T-helper 1 cell treated with Interleukin-12 subunit alpha and Interleukin-12 subunit beta and Interleukin-4 antibody, amounts not matched to agents 30 μg/mL and 1 μg/mL, for 36 hours (primary cell): ENCODE measurements at regions not wholly inside any gene's neighbourhood (a gene's known extent, or its start where the extent isn't known, plus 50 kb on each side); places are given as distances from the start of the nearest gene placed in this dataset.

Source experiments
- H3K27ac Mint-ChIP-seq: one replicate; pipeline ENCODE4 v1.8.0; 2021; ENCODE audit warnings: mild to moderate bottlenecking, mixed read lengths
- H3K27me3 Mint-ChIP-seq: one replicate; pipeline ENCODE4 v1.8.0; 2021; ENCODE audit warnings: low read depth, mixed read lengths
- H3K36me3 Mint-ChIP-seq: one replicate; pipeline ENCODE4 v1.8.0; 2021; ENCODE audit warnings: low read depth, mixed read lengths
- H3K4me1 Mint-ChIP-seq: one replicate; pipeline ENCODE4 v1.8.0; 2021; ENCODE audit warnings: low read depth, mixed read lengths
- H3K4me3 Mint-ChIP-seq: one replicate; pipeline ENCODE4 v1.8.0; 2021; ENCODE audit warnings: mild to moderate bottlenecking, moderate library complexity, mixed read lengths
- H3K9me3 Mint-ChIP-seq: one replicate; pipeline ENCODE4 v1.8.0; 2021; ENCODE audit warnings: mixed read lengths

DNA sequence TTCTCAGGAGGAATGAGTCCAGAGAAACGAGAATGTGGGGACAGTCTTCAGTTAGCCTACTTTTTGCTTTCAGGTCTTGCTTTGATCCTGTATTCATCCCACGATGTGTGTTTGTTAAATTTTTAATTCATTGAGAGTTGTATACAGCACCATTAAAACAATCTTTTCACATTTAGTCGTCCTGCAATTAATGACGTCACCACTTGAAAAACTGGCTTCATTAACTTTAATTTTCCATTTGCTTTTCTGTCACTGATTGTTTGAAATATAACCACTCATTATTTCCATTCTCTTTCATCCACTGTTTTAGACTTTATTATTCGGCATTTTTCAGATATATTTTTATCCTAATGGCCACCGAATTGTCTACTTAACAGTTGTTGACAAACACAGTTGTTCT is 146.9 kb downstream of the TFEC start:
- Mint-ChIP-seq H3K4me1 (no peaks in the 10 kb centered on the region), H3K27me3 (no peaks in the 10 kb centered on the region), H3K27ac (no peak overlapping the region), H3K9me3 (no peaks in the 10 kb centered on the region), H3K36me3 (no peaks in the 10 kb centered on the region), H3K4me3 (no peak overlapping the region)

DNA sequence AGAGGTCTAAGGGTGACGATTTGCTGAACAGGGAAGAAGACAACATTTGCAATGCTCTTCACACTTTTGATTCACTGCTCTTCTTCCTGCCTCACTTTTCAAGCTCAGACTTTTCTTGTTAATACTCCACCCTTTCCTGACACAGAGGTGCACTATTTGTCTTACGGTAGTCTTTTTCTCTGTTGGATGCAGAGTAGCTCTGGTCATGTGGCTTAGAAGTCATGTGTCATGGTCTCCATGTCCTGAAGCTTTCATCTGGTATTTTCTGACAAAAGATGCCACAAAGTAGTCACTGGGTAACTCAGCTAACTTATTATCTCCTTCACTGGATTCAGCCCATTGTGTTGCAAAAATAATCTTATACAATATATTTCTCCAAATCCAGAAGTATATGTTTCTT is 149.1 kb downstream of the TFEC start:
- H3K4me3 Mint-ChIP-seq = no peak overlapping the region
- H3K4me1 Mint-ChIP-seq = no peaks in the 10 kb centered on the region
- H3K36me3 Mint-ChIP-seq = no peaks in the 10 kb centered on the region

DNA sequence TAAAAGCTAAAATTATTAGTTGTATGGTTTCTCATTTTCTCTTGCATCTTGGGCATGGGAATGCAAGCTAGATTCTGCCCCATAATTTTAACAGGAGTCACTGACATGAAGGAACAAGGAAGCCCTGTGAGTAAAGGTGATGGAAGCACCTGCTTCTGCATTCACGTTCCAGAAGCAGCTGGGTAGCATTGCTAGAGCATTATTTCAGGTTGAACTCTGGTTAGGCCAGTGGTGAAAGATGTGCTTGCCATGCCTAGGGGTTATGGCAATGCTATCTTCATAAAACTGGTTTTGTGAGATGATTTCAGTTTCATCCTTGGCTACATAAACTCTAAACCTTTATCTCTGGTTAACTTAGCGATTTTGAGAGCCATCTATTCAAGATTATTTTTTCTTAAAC is 151.4 kb downstream of the TFEC start:
- H3K4me3 Mint-ChIP-seq = no peak overlapping the region
- H3K27me3 Mint-ChIP-seq = no peaks in the 10 kb centered on the region
- H3K27ac Mint-ChIP-seq = no peak overlapping the region
- H3K36me3 Mint-ChIP-seq = no peaks in the 10 kb centered on the region
- H3K9me3 Mint-ChIP-seq = no peaks in the 10 kb centered on the region
- no peaks in the 10 kb centered on the region for H3K4me1 Mint-ChIP-seq

More for the DNA sequence above, 149.1 kb downstream of the TFEC start:
- no peaks in the 10 kb centered on the region for H3K27me3 Mint-ChIP-seq
- H3K27ac Mint-ChIP-seq = no peak overlapping the region
- H3K9me3 Mint-ChIP-seq = no peaks in the 10 kb centered on the region

DNA sequence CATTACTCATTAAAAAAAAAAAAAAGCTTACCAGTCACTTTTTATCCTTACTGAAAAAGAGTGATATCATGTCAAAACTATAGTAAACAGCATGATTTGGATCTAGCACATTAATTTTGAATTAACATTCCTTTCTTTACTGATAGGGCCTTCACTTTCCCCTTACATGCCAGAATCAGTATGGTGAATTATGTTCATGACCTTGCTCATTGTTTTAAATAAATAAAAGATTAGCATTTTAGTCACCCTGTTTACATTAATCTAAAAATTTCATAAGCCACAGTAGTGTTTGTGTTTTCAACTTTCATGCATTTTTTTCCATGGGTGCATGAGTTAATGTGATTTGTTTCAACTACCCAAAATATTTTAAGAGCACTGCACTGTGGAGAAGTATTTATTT is 160.8 kb downstream of the TFEC start:
- H3K36me3 Mint-ChIP-seq = no peaks in the 10 kb centered on the region
- no peak overlapping the region for H3K27ac Mint-ChIP-seq
- no peak overlapping the region for H3K4me3 Mint-ChIP-seq
- no peaks in the 10 kb centered on the region for H3K9me3 Mint-ChIP-seq
- H3K4me1 Mint-ChIP-seq = no peaks in the 10 kb centered on the region
- no peaks in the 10 kb centered on the region for H3K27me3 Mint-ChIP-seq

DNA sequence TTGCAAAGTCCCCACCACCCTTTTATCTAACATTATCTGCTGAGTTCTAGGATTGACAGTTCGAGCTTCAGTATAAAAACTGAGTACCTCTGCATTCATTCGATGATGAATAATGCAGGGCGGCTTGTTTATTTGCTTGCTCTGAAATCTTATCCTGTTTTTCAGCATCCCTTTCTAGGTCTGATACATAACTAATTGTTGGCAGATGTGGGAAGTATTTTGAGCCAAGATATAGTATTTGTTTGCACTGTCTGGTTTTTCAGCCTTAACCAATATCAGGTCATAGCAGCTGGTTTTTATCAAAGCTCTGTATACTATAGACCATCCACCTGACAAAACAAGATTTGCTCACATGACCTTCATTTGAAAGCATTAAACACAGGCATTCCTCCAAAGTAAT is 161.4 kb downstream of the TFEC start:
- no peaks in the 10 kb centered on the region for H3K36me3 Mint-ChIP-seq
- no peaks in the 10 kb centered on the region for H3K4me1 Mint-ChIP-seq
- no peaks in the 10 kb centered on the region for H3K9me3 Mint-ChIP-seq
- no peak overlapping the region for H3K4me3 Mint-ChIP-seq
- no peak overlapping the region for H3K27ac Mint-ChIP-seq
- H3K27me3 Mint-ChIP-seq = no peaks in the 10 kb centered on the region

DNA sequence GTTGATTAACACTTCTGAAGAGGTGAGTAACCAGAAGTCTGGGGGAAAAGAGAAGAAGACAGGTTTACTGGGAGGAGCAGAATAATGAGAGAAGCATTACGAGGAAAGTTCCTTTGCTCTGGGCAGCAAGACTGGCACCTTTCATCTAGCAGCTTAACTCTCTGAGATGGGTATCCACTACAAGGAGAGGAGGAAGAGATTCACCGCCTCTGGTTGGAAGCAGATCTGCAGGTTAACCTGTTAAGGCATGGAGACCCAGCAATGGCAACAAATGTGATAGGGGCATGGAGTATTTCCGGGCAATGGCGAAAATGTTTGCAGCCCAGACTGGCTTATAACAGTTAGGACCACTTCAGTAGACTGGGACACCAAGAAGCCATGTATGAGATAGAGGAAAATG is 162.2 kb downstream of the TFEC start:
- H3K4me1 Mint-ChIP-seq = no peaks in the 10 kb centered on the region
- no peaks in the 10 kb centered on the region for H3K27me3 Mint-ChIP-seq
- H3K4me3 Mint-ChIP-seq = no peak overlapping the region
- no peaks in the 10 kb centered on the region for H3K36me3 Mint-ChIP-seq
- H3K27ac Mint-ChIP-seq = no peak overlapping the region
- H3K9me3 Mint-ChIP-seq = no peaks in the 10 kb centered on the region

DNA sequence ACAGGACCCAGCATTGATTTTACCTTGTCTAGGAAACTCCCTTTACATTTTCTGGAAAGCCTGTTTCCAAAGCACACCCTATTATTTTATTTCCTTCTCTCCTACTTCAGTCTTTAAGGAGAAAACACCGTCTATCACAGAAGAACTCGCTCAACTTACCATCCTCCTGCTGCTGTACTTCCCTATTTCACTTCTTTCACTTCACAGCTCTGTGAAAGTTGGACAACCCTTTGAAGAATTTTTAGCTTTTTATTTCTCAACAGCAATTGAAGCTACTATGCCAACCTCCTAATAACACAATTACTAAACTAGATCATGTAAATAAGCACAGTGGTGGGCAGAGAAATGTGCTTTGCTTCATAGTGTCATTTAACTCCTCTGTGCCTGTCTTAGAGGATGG is 166.5 kb downstream of the TFEC start:
- no peaks in the 10 kb centered on the region for H3K36me3 Mint-ChIP-seq
- H3K4me1 Mint-ChIP-seq = no peaks in the 10 kb centered on the region
- H3K4me3 Mint-ChIP-seq = no peak overlapping the region
- H3K27me3 Mint-ChIP-seq = no peaks in the 10 kb centered on the region
- no peak overlapping the region for H3K27ac Mint-ChIP-seq
- no peaks in the 10 kb centered on the region for H3K9me3 Mint-ChIP-seq

DNA sequence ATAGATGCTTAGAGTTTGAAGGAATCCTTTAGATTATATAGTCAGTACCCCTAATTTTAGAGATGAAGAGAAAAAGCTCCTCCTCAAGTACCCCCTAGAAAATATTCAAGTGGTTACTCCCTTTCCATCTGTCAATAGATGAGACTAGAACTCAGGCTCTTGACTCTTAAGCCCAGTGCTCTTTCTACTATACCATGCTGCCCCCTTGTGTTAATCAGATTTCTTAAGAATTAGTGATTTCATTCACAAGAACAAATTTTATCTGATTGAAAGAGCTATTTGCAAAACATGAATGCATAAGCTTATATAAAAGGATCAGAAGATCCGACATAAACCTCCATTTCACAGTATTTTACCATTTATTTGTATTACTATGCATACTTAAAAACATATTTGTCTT is 179.3 kb downstream of the TFEC start:
- no peak overlapping the region for H3K4me3 Mint-ChIP-seq
- no peaks in the 10 kb centered on the region for H3K27me3 Mint-ChIP-seq
- no peak overlapping the region for H3K27ac Mint-ChIP-seq
- no peaks in the 10 kb centered on the region for H3K9me3 Mint-ChIP-seq
- H3K36me3 Mint-ChIP-seq = no peaks in the 10 kb centered on the region
- H3K4me1 Mint-ChIP-seq = no peaks in the 10 kb centered on the region

DNA sequence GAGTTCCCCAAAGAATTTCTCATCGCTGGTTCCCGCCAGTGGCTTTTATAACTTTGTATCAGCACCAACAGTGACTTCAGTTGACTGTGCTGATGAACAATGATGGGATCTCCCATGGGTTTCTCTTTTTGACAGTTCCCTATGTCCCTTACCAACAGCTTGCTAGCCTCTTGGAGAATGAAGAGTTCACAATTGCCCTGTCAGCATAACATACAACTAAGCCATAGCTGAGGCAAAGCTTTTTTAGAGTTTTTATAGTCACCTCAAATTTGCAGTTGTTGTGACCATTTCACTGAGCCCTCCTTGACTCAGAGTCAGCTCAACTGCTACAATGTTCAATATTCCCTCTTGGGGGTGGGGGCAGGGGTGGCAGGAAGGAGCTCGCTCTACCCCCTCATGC is 179.8 kb downstream of the TFEC start:
- Mint-ChIP-seq H3K4me1 (no peaks in the 10 kb centered on the region), H3K27me3 (no peaks in the 10 kb centered on the region), H3K27ac (no peak overlapping the region), H3K4me3 (no peak overlapping the region), H3K36me3 (no peaks in the 10 kb centered on the region), H3K9me3 (no peaks in the 10 kb centered on the region)

DNA sequence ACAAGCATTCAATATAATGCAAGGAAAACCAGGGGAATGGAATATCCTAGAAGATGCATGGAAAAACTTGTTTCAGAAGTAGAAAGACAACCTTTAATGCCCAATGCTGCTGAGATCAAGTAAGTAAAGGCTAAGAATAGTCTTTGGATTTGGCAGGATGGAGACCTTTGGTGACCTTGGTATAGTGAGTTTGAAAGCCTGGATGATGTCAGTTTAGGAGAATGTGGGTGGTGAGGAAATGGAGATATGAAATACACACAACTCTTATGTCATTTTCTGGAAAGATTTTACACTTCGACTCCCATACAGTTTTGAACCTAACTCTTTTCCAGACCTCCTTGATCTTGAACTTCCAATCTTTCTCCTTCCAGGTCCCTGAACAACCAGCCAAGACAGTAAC is 185.7 kb downstream of the TFEC start:
- no peak overlapping the region for H3K27ac Mint-ChIP-seq
- no peaks in the 10 kb centered on the region for H3K27me3 Mint-ChIP-seq
- no peaks in the 10 kb centered on the region for H3K36me3 Mint-ChIP-seq
- no peaks in the 10 kb centered on the region for H3K4me1 Mint-ChIP-seq
- no peak overlapping the region for H3K4me3 Mint-ChIP-seq
- H3K9me3 Mint-ChIP-seq = no peaks in the 10 kb centered on the region

DNA sequence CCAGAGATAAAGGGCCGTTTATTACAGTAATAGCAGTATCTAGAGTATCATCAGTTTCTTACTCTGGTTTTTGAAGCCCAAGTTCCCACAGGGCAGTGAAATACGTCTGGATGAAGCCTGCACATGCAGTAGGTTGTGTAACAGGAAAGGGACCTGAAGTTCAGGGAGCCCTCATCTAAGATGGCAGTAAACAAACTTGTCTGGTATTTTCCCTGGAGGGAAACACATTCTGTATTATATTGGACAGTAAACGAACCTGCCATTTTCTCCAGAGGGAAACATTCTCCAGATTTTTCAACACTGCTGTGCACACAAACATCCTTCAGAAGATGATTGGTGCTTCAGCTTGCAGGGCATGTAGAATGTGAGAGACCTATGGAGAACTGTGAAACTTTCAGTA is 189.9 kb downstream of the TFEC start:
- Mint-ChIP-seq H3K4me1 (no peaks in the 10 kb centered on the region), H3K4me3 (no peak overlapping the region), H3K27ac (no peak overlapping the region), H3K36me3 (no peaks in the 10 kb centered on the region), H3K27me3 (no peaks in the 10 kb centered on the region), H3K9me3 (no peaks in the 10 kb centered on the region)

DNA sequence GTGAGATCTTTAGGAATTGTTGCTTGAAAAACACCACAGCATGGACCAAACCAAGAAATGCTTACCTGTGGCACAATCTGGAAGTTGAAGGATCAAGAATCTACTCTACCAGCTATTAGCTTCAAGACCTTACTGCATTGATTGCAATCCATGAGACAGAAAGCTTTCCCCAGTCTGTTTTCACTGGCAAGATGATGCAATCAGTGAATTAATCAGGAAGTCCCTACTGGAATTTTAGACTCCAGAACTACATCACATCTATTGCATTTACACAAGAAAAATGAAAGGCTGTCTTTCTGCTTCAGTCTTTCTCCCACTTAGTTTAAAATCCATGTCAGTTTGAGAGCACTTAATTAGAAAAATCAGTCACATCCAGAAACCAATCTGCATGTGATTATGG is 191.7 kb downstream of the TFEC start:
- H3K9me3 Mint-ChIP-seq = no peaks in the 10 kb centered on the region

DNA sequence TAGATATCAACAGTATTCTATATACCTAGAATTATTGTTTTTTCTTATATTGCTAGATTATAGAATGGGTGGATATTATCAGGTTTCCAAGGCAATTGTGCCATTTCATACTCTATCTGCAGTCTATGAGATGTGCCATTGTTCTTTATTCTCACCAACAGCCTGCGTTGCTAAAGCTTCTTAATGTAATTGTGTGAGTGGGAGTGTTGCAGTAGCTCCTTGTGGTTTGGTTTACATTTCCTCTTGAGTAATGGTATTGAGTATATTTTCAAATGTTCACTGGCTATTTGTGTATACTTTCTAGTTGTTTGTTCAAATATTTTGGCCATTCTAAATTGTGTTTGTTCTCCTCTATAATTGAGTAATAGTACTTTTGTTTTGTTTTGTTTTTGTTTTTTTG is 199.2 kb downstream of the TFEC start:
- Mint-ChIP-seq H3K4me3 (no peak overlapping the region), H3K27ac (no peak overlapping the region), H3K4me1 (no peaks in the 10 kb centered on the region), H3K27me3 (no peaks in the 10 kb centered on the region), H3K36me3 (no peaks in the 10 kb centered on the region), H3K9me3 (no peaks in the 10 kb centered on the region)

More for the DNA sequence above, 191.7 kb downstream of the TFEC start:
- Mint-ChIP-seq H3K36me3 (no peaks in the 10 kb centered on the region), H3K4me1 (no peaks in the 10 kb centered on the region), H3K27ac (no peak overlapping the region), H3K4me3 (no peak overlapping the region), H3K27me3 (no peaks in the 10 kb centered on the region)

DNA sequence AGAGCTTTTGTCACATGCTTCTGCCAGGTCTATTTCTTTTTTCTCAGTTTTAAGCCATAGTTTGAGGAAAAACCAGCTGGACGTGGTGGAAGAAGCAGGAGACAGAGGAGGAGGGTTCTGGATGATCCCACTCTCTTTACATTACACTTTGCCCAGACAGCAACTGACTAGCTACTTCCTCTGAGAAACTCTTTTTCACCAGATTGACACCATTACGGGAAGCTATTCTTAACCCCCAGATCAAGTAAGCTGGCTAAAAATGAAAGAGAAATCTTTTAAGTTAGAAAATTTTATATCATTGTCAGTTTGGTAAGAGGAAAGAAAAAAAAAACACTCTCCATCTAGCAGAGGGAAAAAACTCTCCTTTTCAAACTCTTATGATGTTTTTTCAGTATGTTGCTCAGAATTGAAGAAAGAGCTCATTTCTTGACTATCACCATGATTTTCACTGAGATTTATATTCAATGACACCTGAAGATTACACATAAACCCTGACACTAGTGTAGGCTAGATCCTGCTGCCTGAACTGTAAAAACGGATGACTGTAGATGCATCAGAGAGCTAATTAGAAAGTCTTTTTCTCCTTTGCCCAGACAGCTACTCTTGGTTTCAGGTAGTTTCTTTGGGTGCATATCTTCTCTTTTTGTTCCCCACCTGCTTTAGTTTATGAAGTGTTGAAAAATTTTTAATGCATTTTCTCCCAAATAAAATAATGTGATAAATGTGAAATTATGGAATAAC is 203.1 kb downstream of the TFEC start:
- Mint-ChIP-seq H3K27me3 (no peaks in the 10 kb centered on the region), H3K4me1 (no peaks in the 10 kb centered on the region), H3K36me3 (no peaks in the 10 kb centered on the region), H3K27ac (no peak overlapping the region), H3K4me3 (no peak overlapping the region), H3K9me3 (no peaks in the 10 kb centered on the region)

DNA sequence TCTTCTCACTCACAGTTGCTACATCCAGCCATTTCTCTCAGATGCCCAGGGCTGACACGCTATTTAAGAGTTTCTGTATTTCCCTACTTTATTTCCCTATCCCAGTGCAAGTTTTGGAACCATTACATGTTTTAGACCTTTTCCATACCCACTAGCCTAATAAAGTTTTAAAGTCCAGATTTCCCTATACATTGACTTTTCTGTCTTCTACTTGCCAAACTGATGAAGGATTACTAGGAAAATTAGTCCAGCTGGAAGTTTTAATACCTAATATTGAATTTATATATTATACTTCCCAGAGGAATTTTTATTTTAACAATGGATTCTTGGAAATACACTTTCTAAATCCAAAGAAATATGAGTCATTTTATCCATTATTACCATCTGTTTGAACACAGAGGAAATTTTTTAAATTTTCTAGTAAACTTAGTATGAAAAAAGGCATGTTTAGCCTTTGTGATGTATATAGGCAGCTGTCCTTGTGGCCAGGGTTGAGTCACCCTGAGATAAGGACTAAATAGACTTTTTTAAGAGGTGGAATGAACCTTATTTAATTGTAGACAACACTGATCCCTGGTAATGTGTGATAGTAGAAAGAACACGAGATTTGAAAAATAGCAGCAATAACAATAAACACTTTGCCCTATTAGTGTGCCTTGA is 205.0 kb downstream of the TFEC start:
- H3K27ac Mint-ChIP-seq = no peak overlapping the region
- no peaks in the 10 kb centered on the region for H3K4me1 Mint-ChIP-seq
- no peaks in the 10 kb centered on the region for H3K36me3 Mint-ChIP-seq
- no peaks in the 10 kb centered on the region for H3K9me3 Mint-ChIP-seq
- no peak overlapping the region for H3K4me3 Mint-ChIP-seq
- H3K27me3 Mint-ChIP-seq = no peaks in the 10 kb centered on the region
